Esophagus squamous epithelium (tissue), 4 donors: ENCODE measurements at regions not wholly inside any gene's neighbourhood (a gene's known extent, or its start where the extent isn't known, plus 50 kb on each side); places are given as distances from the start of the nearest gene placed in this dataset.

Experiments
- POLR2A ChIP-seq, 4 donors: fragments of 450-650 bp; IDR thresholded peaks; one replicate each; pipeline ENCODE4 v1.6.1; 2017; ENCODE audit warnings: antibody characterized with exemption in 4 of 4, mild to moderate bottlenecking in 4 of 4, moderate library complexity in 3 of 4
- TF ChIP-seq, protein P1 (sequence below), 6 experiments: fragments of 450-650 bp in 4 of 6; fragments of 200-600 bp in 2 of 6; sonication (generic) in 2 of 6; IDR thresholded peaks; one replicate each; pipeline ENCODE4 v1.5.1; 2016 to 2019; ENCODE audit warnings: antibody characterized with exemption in 6 of 6, mild to moderate bottlenecking in 4 of 6, moderate library complexity in 4 of 6

- TF ChIP-seq, protein P1, sequence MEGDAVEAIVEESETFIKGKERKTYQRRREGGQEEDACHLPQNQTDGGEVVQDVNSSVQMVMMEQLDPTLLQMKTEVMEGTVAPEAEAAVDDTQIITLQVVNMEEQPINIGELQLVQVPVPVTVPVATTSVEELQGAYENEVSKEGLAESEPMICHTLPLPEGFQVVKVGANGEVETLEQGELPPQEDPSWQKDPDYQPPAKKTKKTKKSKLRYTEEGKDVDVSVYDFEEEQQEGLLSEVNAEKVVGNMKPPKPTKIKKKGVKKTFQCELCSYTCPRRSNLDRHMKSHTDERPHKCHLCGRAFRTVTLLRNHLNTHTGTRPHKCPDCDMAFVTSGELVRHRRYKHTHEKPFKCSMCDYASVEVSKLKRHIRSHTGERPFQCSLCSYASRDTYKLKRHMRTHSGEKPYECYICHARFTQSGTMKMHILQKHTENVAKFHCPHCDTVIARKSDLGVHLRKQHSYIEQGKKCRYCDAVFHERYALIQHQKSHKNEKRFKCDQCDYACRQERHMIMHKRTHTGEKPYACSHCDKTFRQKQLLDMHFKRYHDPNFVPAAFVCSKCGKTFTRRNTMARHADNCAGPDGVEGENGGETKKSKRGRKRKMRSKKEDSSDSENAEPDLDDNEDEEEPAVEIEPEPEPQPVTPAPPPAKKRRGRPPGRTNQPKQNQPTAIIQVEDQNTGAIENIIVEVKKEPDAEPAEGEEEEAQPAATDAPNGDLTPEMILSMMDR (IDR thresholded peaks at IDR 0.05): no peak
- TF ChIP-seq POLR2A (IDR thresholded peaks at IDR 0.05): no peak
Measured at GRCh38 chr3:59381282-59381681, 331.5 kb upstream of the CFAP20DC start.
